ENCODE measurements at regions not wholly inside any gene's neighbourhood (a gene's known extent, or its start where the extent isn't known, plus 50 kb on each side); places are given as distances from the start of the nearest gene placed in this dataset.
"Not testable (repeated sequence)": the region's sequence is repeated elsewhere in the genome, so short reads cannot be mapped to it uniquely, and the experiment has no call there.

DNA sequence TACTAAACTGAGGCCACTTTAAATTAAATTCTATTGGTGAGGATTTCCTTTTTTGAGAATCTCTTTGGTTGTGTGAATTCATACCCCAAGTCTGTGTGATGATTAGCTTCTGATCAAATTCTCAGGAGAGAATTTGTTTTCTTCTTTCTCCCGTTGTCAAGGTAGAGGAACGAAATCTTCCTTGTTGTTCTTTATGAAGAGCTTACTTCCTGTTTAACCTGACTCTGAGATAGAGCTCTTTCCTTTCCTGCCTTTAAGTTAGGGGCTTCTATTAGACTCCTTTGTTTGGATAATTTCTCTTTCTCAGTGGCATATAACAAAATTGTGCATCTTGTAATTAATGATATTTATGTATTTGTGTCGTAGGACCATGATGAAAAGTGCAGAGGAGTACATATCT is 572.1 kb downstream of the REEP3 start:
- no peak for DNase-seq

DNA sequence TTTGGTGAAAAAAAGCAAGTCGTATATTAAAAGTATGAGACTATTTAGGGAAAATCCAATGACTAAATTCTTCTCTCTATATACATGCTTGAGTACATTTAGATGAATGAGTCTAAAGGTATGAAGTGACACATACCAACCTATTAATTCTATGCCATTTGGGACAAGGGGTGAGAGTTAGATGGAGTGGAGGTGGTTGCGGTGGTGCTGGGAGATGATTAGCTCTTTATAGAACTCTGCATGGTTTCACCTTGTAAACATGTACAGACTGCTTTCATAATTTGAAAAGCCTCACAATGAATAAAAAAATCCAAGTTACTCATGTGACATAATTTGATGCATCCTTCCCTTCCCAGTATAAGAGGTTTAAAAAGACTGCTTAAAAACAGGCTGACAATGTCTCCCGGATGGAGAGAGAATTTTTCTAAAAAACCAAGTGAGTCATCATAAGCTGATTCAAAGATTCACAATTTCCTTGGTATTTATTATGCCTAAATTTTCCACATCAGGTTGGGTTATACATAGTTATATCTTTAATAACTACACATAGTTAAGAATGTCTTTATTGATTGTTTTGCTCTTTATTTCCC is 572.8 kb downstream of the REEP3 start:
- DNase-seq = no peak

DNA sequence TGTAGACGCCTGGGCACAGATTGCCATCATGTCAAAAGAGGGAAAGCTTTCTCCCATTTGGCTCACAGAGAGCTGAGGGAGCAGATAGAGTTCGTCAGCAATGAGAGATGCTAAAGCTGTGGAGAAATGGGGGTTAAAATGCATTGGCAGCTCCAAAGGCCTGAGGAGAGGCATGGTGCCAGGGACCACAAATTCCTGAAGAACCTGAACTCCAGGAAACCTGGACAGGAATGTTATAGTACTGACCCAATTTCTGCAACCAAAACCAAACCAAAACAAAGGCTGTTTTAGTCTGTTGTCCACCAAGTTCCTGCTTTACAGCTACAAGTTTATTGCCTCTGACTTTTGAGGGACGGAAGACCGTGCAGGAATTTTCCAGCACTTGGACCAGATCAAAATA is 575.7 kb downstream of the REEP3 start:
- DNase-seq = no peak

DNA sequence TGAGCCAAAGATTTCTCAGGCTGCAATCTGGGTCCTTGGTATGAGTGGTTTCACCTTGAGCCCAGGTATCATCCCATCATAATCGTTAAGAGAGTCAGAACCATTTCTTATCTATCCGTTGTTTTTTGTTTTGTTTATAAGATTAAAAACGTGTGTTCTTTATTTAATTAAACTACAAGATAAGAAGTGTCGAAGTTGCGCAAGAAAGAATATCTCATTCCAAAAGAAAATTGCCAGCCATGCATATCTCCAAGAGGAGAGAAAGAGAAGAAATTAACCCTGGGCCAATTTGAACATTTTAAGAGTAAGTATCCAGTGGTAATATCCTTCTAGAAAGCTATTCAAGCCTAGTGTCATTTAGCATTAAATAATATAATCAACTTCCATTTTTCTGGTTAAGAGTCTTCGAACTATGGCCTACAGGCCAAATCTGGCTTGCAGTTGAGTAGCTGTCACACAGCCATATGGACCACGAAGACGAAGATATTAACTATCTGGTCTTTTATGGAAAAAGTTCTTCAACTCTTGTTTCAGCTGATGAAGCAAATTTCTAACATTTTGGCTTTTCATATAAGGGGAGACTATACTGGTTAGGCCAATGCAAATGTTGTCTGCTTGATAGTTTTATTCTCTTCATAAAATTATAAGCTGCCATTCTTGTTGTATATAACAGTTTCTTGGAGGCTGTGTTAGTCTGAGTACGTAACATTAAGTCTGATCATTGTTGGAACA is 576.4 kb downstream of the REEP3 start:
- no peak for DNase-seq

DNA sequence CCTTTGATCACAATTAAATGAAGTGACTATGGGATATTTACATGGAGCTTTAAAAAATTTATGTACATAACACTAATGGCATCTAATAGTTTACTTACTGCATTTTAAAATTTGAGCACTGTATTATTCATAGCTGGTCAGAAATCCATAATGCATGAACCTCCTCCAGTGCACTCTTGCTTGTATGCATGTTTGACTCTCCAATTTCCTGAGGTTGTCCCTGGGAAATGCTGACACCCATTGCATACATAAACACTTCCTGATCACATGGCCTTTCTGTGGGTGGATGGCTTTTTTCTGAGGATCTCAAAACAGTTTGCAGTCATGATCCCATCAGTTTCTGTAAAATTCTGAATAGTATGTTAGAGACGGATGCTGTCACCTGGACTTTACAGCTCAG is 577.8 kb downstream of the REEP3 start:
- no peak for DNase-seq

DNA sequence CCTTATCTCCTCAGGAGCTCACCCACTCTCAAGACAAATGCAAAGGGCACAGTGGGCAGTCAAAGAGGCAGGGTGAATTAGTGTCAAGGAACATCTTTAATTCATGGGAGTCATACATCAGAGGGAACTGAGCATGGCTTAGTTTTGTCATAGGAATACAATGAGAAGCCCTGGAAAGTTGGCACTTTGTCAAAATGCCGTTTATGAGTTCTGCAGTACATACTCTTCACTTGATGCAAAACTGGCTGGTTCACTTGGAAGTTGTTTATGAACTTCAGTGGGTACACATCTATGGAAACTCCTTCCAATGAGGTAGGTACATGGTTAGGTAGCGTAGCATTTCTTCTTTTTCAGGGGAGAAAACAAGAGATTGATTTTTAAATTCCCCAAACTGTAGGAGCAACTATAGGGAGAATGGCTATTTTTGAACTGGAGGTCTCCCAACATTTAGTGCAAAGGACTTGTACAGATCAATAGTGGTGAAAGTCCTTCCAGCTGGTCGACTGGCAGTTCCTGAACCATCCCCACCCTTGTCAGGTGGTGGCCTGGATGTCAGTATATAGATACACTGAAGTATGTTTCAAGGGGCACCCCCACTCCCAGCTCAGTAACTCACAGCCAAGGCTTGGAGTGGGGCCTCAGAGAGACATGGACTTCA is 580.5 kb downstream of the REEP3 start:
- DNase-seq = no peak

DNA sequence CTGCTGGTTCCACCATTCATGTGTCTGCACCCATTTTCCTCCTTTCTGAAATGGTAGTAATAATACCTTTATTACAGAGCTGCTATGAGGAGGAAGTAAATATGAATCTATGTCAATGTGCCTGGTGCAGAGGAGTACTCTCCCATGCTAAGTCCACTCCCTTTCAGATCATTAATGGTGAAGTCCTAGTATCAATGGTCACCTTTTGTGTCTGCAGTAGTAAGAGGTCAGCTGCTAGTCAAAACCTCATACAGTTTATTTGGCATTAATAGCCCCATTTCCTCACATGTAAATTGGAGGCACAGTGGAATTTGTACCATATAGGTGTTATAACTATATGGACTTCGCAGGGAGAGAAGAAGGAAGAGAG is 581.0 kb downstream of the REEP3 start:
- DNase-seq = no peak

DNA sequence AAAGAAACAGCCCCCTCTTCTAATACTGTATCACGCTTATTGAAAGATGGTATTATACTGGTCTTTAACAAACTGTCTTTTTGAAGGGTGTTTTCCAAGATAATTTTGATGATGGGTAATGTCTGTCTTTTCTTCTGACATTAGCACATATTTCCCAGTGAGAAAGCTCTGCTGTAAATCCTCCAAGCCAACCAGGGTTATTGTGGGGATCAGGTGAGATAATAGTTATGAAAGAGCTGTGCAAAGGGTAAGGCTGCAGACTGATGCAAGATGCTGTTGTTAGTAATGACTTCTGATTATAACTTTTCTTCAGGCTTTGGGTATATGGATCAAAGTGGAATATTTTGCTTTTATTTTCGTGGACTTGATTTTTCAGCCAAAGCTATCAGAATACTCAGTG is 581.7 kb downstream of the REEP3 start:
- DNase-seq = no peak

DNA sequence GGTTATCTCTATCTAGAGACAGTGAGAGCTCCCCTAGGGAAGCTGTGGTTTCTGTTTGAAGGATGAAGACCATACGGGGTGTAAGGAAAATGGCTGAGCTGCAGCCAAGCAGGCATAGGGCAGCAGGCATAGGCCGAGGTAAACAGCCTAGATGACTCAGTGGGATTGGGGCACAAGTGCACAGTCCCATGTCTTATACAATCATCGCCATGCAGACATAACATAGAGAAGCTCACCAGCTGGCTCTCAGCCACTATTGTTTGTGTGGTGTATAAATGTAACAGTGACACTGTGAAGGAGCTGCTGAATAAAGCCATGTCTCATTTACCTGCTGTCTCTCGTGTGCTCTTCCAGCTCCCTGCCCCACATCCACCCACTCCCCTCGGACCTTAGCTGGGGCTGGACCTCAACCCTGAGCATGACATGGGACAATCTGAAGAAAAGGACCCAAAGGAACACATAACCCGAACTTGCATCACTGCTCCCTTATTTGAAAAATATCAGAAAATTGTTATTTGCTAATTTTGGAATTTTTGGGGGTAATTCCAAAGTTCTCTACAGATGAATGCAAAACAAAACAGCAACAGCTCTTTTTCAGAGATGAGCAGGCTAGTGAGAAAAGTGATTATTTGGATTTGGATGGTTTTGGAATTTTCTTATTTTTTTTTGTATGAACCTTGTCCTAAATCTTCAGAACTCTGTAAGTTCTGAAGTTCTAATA is 582.7 kb downstream of the REEP3 start:
- no peak for DNase-seq

DNA sequence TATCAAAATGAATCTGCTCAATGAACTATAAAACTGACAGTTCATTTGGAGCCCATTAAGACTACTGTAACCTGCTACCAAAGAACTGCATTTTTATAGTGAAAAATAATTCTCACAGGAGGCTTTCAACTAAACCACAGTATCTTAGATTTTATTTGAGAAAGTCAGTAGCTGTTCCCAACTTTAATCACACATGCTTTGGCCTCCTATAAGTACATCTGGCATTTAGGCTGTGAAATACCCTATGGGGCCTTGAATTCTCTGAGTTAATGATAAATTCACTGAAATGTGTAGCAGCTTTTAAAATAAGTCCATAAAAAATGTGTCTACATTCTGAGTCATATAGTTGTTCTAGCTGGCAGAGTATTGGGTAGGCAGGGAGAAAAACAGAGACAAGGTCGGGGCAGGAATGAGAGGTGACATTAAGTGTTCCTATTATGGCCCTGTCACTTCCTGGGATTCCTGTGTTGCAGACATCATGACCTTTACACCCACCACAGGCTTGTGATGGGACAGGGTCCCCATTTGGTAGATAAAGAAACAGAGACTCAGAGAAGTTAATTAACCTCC is 588.8 kb downstream of the REEP3 start:
- DNase-seq = no peak

DNA sequence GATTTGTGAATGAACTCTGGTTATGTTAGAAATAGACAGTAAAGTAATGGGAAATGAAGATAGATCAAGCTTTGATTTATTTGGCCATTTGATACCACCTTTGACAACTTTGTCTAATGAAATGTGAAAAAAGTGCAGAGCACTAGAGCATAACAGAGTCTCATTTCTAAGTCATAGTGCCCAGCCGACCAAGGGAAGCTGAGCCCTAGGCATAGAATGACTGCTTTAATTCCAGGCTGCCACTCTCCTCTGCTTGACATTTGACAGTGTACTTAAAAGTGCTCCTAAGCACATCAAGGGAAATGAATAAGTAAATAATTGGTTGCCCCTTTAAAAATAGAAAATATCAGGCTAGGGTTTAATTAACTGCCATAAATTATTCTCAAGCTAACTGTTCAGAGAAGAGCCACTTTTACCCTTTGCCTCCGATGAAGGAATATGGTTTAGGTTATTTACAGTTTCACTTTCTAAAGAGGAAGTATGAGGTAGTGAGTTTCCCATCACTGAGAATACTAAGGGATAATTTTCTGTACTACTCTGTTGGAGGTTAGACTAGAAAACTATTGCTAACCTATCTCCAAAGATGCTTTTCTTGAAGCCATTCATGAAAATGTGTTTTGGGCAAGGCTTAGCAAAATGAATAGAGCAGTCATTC is 591.6 kb downstream of the REEP3 start:
- no peak for DNase-seq

DNA sequence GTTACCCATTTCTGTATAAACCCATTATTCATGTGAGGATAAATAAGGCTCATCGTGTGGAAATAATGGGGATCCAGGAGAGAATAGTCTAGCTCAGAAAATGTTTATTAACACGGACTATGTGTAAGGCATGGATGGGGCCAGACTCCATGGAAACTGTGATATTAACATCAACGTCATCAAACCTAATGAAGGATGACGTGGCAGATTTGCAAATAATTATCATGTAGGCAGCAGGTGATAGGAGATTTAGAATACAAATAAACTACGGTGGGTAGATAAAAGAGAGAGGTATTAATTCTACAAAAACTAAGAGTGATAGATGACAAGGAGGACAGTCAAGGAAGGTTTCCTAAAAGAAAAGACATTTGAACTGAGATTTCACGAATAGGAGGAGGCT is 592.2 kb downstream of the REEP3 start:
- no peak for DNase-seq

DNA sequence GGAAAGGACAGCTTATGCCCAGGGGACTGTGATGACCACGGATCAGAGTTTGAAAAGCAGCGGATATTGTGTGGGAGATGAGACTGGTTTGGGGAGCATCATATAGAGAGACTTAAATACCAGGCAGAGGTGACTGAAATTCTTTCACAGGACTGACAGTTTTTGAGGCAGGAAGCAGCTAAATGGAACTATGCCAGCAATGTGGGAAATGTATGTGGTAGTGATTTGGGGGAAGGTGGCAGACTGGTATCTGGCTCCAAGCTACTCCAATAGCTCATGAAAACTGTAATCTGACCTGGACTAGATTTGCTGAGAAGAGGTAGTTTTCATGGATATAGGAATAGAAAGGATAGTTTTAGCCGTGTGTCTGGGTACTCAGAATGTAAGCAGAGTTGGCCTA is 592.6 kb downstream of the REEP3 start:
- no peak for DNase-seq

DNA sequence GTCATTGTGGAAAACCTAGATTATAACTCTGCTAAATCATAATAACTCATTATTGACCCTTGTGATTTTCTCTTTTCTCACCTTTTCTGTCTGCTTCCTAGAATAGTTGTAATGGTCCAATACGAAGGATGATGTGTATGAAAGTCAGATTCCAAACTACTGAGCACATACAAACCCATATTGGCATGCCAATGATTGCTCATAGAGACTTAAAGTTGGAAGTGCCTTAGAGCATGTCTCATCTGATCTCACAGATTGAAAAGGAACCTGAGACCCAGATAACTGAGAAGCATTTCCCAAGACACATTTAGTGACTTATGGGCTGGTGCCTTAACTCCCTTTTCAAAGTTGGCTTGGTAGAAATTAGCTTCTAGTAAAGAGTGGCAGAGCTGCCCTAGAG is 594.3 kb downstream of the REEP3 start:
- DNase-seq = no peak

DNA sequence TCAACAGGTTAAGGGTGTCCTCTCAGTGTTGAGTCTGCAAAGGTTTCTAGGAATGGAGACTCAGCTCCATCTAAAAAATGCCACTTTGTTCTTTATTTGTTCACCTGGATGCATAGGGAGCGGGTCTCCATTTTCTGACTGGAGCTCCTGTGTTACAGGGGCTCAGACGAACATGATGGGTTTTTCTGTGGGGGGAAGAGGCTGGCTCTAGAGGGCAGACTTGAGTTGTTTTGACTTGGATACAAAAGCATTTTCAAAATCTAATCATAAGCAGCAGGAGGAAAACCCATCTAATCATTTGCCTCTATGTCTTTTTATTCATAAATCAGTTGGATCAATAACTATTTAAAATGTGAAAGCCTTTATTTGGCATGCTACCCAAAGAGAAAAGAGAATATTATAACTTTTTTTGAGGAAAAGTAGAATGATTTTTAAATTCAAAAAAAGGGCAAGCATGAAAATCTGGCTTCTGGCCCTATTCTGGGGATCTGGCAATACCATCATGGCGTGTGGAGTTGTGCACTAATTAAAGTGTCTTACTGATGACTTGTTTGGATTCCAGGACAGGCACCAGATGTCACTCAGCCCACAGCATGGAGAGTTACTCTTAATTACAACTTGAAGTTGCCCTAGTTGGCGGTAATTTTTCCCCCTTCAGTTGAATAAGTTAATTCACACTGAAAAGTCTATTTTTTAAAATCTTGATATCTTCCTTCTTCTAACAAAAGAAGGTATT is 594.9 kb downstream of the REEP3 start:
- DNase-seq = no peak

DNA sequence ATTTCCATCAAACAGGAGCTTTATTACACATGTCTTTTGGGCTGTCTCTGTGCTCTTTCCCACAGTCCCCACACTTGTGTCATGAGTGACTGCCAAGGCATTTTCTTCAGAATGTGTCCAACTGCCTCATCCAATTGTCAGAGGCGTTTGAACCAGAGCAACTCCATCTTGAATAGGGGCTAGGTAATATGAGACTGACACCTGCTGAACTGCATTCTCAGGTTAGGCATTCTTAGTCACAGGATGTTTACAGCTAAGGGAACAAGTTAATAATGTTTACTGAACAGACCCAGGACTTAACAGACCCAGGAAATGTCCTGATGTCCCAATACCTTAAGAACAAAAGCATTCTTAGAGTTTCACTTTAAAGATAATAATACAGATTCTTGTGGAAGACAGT is 595.5 kb downstream of the REEP3 start:
- DNase-seq = no peak

DNA sequence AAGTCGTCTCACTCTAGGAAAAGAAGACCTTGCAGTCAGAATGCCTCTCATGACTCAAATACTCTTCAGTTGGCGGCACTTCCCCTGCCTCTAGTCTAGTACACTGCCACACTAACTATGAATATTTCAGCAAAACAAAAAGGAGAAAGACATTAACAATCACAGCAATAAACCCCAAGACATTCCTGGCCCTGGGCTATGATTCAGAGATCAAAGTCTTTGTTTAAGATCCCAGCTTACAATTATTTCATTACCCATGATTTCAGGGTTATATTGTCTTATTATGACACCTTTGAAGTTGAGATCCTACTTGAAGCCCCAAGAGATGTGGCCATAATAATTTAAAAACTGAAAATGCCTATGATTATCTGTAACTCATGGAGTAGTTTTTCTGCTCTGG is 597.5 kb downstream of the REEP3 start:
- DNase-seq = no peak

DNA sequence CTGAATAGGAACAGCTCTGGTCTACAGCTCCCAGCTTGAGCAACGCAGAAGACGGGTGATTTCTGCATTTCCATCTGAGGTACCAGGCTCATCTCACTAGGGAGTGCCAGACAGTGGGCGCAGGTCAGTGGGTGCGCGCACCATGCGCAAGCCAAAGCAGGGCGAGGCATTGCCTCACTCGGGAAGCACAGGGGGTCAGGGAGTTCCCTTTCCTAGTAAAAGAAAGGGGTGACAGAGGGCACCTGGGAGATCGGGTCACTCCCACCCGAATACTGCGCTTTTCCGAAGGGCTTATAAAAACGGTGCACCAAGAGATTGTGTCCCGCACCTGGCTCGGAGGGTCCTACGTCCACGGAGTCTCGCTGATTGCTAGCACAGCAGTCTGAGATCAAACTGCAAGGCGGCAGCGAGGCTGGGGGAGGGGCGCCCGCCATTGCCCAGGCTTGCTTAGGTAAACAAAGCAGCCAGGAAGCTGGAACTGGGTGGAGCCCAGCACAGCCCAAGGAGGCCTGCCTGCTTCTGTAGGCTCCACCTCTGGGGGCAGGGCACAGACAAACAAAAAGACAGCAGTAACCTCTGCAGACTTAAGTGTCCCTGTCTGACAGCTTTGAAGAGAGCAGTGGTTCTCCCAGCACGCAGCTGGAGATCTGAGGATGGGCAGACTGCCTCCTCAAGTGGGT is 599.2 kb downstream of the REEP3 start:
- not testable (repeated sequence) for DNase-seq

DNA sequence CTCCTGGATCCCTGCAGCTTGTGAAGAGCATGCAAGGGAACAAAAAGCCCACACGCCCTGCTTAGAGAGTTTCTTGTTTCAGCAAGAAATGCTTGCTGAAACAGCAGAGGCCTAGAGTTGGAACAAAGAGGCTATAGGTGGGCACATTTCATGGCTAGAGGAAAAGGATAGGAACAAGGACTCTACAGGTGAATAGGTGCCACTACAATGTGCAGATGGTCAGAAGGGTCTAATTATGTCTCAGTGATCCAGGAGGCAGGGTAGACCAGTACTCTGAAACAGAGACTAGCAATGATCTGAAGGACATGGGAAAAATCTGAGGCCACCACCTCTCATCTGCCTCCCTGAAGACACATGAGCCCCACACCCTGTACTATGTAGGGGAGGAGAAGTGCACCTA is 609.0 kb downstream of the REEP3 start:
- DNase-seq = no peak

DNA sequence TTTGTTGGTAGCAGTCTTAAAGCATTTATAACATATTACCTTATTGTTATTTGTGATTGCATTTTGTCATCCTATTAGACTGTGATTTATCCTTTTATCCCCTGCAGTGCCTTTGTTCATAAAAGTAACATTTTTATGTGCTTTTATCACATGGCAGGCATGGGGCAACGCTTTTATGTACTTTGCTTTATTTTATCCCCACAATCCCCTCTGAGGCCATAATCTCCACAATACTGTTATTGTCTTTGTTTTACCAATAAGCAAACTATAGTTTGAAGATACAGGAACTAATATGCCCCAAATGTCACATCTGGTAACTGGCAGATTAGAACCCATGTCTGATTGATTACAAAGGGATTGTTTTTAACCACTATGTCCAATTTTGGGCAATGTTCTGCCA is 613.5 kb downstream of the REEP3 start:
- DNase-seq = no peak

DNA sequence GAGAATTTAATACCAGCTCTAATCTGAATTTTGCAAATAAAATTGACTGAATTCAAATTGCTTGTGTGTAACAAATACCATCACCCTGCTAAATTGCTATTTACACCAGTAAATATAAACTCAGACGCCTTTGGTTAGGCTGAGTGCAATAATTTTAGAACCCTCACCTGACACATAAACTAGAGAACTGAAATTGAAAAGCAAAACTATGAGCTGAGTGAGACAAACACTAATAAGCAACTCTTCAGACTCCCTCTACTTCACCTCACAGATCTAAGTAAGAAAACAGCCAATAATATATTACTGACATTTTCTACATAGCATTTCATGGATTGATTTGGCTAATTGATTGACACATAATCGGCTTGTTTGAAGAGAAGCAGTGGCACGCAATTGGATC is 621.2 kb downstream of the REEP3 start:
- DNase-seq = no peak

DNA sequence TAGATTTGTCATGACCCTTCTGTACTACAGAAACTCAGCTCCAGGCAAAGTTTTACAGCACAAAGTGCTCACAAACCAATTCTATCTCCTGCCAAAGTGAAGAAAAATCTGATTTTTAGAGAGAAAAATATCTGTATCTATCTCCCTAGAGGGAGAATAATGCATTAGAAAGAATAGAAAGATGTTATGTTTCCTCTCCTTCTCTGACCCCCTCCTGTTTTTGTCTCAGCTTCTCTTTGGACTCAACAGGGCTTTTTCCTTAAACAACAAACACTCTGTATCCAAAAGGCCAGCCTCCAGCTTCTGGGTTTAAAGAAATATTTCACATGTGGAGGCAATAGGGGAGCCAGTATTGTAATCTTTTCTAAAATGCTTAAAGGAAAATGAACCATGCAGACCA is 627.4 kb downstream of the REEP3 start:
- no peak for DNase-seq
